Astrocyte of the spinal cord (primary cell): ENCODE measurements at regions not wholly inside any gene's neighbourhood (a gene's known extent, or its start where the extent isn't known, plus 50 kb on each side); places are given as distances from the start of the nearest gene placed in this dataset.
"Not testable (repeated sequence)": the region's sequence is repeated elsewhere in the genome, so short reads cannot be mapped to it uniquely, and the experiment has no call there.

Experiments
- DNase-seq: peaks from one replicate; pipeline ENCODE4 v3.0.0; 2011; ENCODE audit warnings: low read depth, low spot score
- H3K4me3 ChIP-seq: 2 replicates; pipeline ENCODE4 v1.5.1; 2011; ENCODE audit warnings: low read depth, mild to moderate bottlenecking, low read length, moderate library complexity
- in situ Hi-C: cut with HindIII; loops from 2 replicates; pipeline ENCODE4 v1.10.0; 2017; ENCODE audit warnings: low sequenced_read_pairs
- TF ChIP-seq, protein P1 (sequence below): IDR thresholded peaks from 2 replicates; pipeline ENCODE4 v1.5.1; 2012; ENCODE audit warnings: low read depth, mild to moderate bottlenecking, low read length, inconsistent platforms

DNA sequence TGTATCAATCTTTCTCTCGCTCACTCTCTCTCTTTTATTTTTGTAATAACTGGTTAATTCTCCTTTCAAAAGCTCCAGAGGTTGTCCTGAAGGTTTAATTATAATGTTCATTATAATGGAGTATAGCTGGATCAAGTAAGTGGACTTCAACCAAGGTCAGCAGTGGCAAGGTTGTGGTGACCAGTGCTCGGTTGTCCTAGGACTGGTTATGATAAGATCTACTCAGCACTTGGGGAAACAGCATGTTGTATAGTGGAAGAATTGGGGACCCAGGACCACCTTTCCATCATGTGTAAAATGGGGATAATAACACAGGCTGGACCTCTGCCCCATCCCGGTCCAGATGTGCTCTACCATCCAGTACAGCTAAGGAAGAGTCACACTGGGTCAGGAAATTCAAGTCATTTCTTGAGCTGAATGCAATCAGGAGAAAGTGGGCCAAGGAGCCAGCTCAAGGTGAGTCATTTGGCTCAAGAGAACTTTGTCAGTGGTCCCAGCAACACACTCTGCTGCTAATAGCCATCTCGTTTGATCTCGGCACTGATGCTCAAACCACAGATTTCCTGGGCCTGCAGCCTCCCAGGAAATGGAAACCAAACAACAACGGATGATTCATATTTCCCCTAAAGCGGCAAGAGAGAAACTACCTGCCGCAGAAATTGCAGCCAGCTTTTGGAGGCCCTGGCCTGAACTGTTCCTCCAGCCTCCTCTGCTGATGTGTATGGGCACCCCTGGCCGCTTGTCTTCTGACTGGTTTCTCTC, 123.6 kb upstream of the RBPJ start:
- no peak overlapping the region for H3K4me3 ChIP-seq
- peak; percentile 97 for DNase-seq
- in situ Hi-C loops = no loop called here
- TF ChIP-seq, protein P1, sequence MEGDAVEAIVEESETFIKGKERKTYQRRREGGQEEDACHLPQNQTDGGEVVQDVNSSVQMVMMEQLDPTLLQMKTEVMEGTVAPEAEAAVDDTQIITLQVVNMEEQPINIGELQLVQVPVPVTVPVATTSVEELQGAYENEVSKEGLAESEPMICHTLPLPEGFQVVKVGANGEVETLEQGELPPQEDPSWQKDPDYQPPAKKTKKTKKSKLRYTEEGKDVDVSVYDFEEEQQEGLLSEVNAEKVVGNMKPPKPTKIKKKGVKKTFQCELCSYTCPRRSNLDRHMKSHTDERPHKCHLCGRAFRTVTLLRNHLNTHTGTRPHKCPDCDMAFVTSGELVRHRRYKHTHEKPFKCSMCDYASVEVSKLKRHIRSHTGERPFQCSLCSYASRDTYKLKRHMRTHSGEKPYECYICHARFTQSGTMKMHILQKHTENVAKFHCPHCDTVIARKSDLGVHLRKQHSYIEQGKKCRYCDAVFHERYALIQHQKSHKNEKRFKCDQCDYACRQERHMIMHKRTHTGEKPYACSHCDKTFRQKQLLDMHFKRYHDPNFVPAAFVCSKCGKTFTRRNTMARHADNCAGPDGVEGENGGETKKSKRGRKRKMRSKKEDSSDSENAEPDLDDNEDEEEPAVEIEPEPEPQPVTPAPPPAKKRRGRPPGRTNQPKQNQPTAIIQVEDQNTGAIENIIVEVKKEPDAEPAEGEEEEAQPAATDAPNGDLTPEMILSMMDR = no peak

DNA sequence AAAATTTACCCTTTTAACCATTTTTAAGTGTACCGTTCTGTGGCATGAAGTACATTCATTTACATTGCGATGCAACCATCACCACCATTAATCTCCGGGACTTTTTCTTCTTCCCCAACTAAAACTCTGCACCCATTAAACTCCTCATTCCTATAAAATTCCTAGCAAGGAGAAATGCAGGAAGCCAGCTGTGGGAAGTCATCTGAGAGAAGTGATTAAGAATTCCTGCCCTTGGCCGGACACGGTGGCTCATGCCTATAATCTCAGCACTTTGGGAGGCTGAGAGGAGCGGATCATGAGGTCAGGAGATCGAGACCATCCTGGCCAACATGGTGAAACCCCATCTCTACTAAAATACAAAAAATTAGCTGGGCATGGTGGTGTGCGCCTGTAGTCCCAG, 121.9 kb upstream of the RBPJ start:
- in situ Hi-C loops, DNase-seq, H3K4me3 ChIP-seq: not testable (repeated sequence)

- TF ChIP-seq, protein P1 = no peak
- in situ Hi-C loops = no loop called here
- no peak overlapping the region for H3K4me3 ChIP-seq
- no peak for DNase-seq
Observed at GRCh38 chr4:26199596-26199995, 121.2 kb upstream of the RBPJ start.

- in situ Hi-C loops = no loop called here
- H3K4me3 ChIP-seq = no peak overlapping the region
- DNase-seq = no peak
- TF ChIP-seq, protein P1 = no peak
Observed at GRCh38 chr4:26201120-26201519, 119.7 kb upstream of the RBPJ start.

- no peak for DNase-seq
- in situ Hi-C loops = no loop called here
- no peak overlapping the region for H3K4me3 ChIP-seq
- TF ChIP-seq, protein P1 = no peak
Observed at GRCh38 chr4:26204249-26204825, 116.5 kb upstream of the RBPJ start.

- TF ChIP-seq, protein P1 = no peak
- no peak overlapping the region for H3K4me3 ChIP-seq
- in situ Hi-C loops = no loop called here
- DNase-seq = no peak
Observed at GRCh38 chr4:26204911-26205370, 115.9 kb upstream of the RBPJ start.

GRCh38 chr4:26206339-26206738, 114.5 kb upstream of the RBPJ start:
- in situ Hi-C loops = no loop called here
- H3K4me3 ChIP-seq = no peak overlapping the region
- TF ChIP-seq, protein P1 = no peak
- DNase-seq = peak; percentile 95
